ENCODE measurements at regions not wholly inside any gene's neighbourhood (a gene's known extent, or its start where the extent isn't known, plus 50 kb on each side); places are given as distances from the start of the nearest gene placed in this dataset.

DNA sequence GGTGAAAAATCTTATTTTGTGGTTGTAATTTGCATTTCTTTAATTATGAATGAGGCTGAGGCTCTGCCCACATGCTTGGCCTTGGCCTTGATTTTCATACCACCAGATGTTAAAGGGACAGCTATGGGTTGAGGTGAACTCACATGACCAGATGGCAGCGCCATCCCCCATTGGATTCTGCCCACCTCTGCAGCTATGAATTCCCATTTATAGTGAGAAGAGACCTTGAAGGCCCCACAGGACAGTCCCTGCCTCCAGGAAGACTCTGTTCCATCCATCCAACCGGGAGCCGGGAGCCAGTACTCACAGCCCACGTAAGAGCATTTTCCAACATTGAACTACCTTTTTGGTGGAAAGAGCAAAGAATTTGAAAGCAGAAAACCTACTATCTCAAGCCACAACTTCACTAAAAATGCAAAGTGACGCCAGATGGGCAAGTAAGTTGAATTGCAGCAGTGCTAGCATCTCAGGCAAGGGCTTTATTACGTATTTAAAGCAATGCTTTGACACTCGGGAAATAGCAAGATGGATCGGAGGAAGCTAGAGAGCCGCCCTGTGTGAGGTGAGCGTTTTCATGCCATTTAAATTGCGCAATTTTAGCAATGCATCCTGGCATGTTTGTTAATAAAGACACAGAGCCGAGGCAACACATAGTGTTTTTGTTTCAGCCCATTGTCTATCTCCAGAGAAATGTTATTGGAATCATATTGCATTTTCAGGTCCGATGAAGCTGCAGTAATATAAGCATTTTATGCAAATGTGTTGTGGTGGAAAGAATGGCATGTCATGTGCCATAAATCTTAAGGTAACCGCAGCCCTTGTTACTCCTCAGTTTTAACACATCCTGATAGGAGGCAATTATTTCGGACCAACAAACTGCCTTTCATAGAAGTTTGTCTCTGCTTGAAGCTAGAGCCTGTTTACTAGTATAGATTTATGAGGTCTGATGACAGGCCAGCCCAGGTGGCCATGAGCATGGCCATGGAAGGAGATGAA, 273.4 kb upstream of the TNRC6C start:
- DNase-seq (ENCODE audit: low read depth in 2 of 2), result no peak

DNA sequence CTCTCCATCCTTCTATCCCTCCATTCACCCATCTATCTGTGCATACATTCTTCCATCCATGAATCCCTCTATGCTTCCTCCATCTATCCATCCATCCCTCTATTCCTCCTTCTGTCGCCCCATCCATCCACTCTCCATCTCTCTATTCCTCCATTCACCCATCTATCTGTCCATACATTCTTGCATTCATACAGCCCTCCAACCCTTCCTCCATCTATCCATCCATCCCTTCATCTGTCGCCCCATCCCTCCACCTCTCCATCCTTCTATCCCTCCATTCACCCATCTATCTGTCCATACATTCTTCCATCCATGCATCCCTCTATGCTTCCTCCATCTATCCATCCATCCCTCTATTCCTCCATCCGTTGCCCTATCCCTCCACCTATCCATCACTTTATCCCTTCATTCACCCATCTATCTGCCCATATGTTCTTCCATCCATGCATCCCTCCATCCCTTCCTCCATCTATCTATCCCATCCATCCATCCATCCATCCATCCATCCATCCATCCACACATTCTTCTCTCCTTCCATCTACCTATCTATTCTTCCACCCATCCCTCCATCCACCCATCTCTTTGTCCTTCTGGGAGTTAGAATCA, 272.5 kb upstream of the TNRC6C start:
- no peak for DNase-seq (ENCODE audit: low read depth in 2 of 2)

DNA sequence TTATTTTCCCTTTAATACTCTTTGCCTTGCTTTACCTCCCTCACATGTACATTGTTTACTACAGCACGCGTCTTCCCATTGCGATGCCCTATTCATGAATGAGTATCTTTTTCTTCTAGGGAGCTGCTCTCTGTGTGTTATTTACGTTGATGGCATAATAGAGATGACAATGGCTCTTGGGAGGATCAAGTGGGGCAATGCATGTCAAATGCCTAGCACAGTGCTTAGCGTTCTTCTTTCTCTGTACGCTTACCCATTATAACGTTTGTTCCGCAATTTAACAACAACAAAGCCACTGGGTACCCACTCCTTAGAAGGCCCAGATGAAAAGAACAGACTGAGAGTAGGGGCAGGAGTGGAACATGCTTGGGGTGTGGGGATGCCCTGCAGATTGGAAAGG, 271.6 kb upstream of the TNRC6C start:
- DNase-seq (ENCODE audit: low read depth in 2 of 2), result no peak

DNA sequence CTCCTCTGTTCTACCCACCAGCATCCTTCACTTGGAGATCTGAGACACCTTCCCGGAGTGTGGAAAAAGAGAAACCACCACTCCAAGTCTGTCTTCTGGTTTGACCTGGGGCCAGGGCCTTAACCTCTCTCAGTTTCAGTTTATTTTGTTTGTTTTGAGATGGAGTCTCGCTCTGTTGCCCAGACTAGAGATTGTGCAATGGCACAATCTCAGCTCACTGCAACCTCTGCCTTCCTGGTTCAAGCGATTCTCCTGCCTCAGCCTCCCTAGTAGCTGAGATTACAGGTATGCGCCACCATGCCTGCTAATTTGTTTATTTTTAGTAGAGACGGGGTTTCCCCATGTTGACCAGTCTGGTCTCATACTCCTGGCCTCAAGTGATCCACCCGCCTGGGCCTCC, 271.1 kb upstream of the TNRC6C start:
- no peak for DNase-seq (ENCODE audit: low read depth in 2 of 2)

DNA sequence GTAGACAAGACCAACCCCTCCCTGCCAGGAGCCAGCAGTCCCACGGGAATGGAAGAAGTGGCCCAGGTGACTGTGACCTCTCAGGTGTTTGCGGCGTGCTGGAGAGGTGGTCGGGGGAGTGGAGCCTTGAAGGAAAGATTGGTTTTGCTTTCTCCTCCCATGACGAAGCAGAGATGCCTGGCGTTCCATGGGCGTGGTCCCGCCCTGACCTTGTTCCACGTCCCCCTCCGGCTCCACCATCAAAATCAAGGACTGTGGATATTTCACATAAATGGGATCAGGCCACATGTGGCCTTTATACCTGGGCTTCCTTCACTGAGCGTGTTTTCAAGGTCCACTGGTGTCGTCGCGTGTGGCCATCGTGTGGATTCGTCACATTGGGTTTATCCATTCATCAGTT, 270.6 kb upstream of the TNRC6C start:
- DNase-seq (ENCODE audit: low read depth in 2 of 2), result no peak

DNA sequence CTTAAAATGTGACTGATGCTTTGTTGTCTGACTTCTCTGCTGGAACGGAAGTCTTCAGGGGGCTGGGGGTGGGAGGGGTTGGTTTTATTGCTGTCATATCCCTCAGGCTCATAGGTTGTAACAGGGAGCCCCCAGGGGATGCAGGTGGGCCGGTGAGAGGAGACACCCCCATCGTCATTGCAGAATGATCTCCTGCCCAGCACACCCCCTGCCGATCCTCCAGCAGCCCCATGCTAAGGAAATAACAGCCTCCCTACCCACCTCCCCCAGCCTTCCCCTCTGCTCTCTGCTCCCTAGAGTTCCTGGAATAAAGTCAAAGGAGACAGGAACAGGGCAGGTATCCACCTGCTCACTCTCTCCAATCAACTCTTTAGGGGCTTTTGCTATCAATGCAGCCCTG, 270.1 kb upstream of the TNRC6C start:
- no peak for DNase-seq (ENCODE audit: low read depth in 2 of 2)

DNA sequence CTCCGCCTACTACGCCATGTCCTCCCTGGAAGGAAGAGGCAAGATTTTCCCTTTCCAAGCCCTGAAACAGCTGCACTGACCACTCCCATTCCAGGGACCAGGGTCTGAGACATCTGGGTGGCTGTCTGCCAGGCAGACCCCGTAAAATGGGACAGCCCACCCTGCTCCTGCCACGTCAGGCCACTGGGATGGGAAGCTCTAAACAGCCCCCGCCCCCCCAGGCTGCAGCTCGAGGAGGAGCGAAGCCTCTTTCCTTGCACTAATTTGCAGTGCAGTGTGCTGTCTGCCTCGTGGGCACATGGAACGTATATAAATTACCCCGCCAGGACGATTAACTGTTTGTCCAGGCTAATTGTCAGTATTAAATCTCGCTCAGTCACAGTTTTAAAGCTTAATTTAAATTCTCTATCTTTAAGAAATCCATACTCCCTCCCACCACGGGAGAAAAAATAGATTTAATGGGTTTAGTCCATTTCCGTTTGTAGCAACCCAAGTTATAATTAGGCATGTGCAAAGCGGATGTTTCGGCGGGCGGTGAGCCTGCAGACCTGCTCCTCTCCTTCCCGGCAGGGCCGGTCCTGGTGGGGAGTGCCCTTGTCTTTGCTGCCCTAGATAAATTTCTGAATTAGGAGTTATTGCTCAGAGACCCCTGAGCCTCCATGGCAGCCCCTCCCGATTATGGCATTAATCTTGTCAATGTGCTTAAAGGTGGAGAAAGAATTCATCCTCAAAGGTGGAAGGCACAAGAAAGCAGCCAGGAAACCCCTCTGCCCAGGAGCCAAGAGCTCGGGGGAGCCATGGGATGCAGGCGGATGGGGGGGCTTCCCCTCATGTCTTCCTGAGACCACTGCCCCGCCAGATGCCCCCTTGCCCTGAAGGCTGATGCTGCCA, 268.0 kb upstream of the TNRC6C start:
- DNase-seq (ENCODE audit: low read depth in 2 of 2), result no peak

DNA sequence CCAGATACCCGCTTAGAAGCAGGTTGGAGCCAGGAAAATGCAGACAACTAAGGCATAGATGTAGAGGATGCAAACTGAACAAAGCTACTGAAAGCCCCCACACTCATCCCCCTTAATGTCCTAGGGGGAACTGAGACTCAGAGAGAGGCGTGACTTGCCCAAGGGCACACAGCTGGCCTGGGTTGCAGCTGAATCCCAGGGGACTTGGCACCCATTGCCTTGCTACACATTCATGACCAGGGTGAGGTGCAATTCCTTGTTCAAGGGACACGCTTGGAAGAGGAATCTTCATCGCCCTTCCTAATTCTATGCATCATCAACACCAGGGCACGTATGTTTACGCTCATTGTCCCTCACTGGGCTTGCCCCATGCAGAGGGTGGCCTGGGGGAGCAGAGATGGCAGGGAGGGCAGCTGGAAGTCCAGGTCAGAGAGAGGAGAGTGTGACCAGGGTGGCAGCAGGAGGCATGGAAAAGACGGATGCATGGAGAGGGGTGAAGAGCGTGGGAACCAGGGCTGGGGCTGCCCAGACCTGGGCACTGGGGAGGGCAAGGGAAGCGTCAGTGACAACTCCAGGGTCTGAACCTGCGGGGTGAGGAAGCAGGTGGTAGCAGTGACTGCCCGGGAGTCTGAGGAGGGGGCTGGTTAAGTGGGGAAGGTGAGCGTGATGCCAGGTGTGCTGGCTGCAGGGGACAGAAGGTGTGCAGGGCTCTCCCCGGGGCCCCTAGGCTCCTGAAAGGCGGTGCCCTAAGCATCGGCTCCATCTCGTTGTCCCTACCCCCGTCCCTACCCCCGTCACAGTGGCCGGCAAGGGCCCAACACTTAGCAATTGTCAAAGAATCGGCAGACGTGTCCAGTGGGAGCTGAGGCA, 267.1 kb upstream of the TNRC6C start:
- no peak for DNase-seq (ENCODE audit: low read depth in 2 of 2)

DNA sequence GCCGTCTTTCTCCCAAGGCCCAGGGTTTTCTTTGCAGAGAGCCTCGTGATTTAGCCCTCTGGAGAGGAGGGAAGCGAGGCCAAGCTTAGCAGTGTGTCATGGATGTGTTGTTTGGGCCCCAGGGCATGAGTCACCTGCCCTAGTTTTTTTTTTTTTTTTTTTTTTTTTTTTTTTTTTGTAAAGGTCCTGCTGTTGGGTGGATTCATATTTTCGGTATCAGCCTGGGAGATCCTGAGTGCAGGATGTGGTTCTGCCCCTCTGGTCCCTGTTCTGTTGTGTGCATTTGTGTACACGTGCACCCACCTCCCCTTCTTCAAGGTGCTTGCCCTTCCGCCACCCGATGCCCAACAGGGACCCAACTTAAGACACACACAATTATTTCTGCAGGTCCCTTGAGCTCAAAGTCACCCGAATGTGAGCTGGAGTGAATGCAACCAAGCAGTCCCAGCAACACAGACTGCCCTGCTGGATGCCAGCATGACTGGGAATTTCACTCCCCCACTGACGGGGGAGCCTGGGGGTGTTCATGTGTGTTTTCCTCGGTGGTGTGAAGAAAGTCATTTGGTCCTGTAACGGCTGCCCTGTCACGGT, 265.8 kb upstream of the TNRC6C start:
- DNase-seq (ENCODE audit: low read depth in 2 of 2), result no peak

DNA sequence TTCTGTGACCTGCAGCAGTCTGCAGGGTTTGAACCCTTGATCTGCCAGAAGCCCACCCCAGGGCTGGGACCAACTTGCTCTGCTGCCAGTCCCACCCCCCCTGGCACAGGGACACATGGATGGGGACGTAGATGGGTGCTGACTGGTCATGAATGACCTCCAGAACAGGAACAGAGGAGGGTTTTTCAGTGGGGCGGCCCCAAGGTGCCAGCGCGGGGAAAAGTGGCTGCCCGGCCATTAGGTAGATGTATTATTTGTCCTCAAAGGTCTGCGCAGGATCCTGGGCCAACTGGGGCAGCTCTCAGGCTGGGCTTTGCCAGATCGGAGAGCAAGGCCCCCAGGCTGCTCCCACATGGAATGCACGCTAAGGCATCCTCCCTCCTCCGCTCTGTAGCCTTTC, 265.2 kb upstream of the TNRC6C start:
- DNase-seq (ENCODE audit: low read depth in 2 of 2), result no peak

DNA sequence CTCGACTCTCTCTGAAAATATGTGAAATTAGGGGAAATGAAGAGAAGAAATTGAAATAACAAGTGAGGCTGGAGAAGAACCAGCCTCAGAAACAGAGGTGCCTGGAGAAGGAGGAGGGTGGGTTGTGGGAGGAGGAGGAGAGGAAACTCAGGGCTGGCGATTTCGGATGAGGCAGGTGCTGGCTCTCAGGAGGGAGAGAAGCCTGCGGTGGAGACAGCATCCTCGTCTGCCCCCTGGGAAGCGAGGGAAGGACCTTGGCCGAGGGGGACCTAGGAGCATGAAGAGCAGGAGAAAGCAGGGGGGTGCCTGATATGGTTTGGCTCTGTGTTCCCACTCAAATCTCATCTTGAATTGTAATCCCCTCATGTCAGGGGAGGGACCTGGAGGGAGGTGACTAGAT, 264.7 kb upstream of the TNRC6C start:
- DNase-seq (ENCODE audit: low read depth in 2 of 2), result no peak

DNA sequence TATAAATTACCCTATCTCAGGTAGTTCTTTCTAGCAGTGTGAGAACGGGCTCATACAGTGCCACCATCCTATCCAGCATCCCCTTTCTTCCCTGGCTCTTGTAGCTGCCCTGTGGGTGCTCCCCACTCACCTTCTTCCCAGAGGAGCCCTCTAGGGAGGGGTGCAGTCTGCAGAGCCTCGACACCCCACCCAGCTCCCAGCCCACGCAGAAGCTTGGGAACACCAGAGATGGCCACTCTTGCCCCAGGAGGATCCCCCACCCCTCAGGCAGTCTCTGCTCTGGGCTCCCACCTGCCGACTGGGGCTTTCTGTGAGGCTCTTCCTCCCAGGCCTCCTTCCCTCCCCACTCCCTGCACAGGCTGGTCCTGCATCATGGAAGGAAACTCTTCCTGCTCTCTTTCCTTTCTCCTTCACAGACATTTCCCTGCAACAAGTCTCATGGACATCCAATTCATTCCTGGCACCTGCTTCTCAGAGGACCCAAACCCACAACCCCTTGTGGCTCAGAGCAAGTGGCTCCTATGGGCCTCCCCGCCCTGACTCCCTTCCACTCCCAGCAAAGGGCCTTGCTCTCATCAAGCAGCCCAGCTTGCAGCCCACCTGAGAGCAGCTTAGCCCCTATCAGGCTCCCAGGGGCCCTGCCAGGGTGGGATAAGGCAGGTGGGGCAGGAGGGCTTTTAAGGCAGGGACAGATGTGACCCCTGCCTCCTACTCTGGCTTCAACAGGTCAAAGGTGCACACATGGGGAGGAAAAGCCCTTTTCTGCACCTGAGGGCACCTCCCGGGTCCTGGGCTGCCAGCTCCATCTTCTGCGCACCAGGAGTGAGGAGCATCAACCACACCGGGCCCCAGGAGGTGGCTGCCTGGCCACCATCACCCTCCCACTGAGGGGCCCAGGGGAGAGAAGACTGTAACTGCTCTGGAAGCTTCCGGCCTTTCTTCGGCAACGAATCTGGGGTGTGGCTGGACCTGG, 263.8 kb upstream of the TNRC6C start:
- DNase-seq (ENCODE audit: low read depth in 2 of 2), result no peak

DNA sequence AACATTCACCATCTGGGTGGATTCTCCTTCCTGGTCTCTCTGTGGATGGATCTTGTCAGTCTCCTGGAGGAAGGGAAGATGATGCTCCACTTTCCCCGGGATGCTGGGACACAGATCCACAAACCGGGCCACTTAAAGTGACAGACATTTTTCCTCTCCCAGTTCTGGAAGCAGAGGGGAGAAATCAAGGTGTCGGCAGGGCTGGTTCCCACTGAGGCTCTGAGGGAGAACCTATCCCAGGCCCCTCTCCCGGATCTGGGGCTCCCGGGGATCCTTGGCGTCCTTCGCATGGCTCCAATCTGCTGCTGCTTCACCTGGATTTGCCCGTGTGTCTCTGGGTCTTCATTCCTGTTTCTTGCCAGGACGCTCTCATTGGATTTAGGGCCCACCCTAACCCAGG, 263.1 kb upstream of the TNRC6C start:
- no peak for DNase-seq (ENCODE audit: low read depth in 2 of 2)

DNA sequence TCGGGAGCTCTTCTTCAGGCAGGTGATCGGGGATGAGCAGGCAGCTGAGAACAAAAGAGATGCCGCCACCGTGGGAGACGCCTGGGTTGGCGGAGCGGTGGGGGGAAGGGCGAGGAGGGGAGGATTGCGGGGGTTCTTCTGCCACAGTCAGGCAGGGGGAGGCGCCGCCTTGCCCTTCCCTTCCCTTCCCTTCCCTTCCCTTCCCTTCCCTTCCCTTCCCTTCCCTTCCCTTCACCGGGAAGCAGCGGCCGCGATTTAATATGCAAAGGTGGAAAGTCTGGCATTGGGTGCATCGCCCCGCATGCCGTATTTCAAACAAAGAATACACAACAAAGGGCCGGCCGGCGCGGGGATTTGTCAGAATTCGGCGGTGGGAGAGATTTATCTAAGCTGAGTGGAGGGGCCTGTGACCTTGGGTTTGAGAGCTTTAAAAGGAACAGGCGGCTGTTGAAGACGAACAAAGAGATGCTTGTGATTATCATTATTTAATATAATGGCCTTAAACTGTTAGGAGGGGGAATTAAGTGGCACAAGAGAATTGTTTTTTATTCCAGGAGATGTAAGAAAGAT, 262.3 kb upstream of the TNRC6C start:
- DNase-seq (ENCODE audit: low read depth in 2 of 2), result no peak

DNA sequence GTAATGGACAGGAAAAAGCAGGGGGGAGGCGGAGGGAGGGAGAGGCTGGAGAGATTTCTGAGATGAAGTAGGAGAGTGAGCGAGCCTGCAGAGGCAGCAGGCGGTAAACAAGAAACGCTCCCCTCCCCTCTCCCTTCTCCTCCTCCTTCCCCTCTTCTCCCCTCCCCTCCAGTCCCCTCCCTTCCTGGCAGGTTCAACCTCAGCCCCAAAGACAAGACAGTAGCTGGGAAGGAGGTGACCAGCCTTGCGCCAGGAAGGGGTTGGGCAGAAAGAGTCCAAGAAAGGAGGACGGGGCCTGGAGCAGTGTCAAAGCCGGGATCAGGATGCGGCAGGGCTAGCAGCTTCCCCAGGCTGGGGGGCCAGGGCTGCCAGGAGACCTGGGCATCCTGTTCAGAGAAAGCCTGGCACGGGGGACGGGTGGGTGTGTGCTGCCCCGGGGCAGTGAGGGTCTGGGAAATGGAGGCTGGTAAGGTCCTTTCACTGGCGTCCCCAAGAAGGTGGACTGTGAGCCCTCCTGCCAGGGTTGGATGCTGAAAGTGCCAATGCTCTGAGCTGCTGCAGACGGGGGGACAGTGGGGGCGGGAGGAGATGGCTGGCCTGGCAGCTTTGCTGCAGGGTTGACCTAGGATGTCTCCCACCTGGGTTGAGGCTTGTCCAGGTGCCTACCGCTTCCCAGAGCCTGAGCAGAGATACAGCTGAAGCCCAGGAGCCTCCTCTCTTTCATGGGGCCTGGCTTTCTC, 261.6 kb upstream of the TNRC6C start:
- DNase-seq (ENCODE audit: low read depth in 2 of 2), result no peak

DNA sequence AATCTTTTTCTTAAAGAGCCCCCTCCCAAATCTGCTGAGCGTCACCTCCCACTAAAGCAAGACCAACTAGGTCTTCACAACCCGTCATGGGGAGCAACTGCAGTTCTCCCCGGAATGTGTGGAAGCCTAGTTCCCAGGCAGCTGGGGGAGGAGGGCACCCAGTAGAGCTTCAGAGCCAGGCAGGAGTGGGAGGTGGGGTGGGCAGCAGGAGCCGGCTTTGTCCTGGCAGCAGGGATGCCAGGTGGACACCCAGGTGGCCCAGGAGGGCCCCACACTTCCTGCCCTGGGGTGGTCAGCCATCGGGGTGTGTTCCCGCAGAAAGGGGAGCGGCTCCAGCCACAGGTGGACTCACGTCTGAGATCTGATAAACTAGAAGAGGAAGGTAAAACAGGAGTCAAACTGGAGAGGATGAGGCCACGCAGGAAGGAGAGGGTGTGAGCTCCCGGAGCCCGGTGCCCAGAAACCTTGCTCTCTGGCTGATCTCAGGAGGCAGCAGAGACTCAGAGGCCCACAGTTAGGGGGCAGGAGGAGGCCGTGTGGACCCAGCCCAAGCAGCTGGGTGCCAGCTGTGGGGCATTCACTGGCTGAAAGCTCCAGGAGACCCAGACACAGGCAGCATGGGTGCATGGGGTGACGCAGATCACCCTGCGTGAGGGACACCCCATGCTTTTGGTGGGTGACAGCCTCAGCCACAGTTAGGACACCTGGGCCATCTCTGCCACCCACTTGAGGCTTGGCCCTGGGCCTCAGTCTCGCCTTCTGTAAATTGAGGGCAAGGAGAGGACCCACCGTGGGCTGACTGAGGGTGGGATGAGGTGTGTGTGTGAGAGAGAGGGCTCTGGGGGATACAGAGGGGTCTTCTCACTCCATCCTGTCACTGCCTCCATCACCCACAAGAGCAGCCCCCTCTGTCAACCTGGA, 260.8 kb upstream of the TNRC6C start:
- no peak for DNase-seq (ENCODE audit: low read depth in 2 of 2)

DNA sequence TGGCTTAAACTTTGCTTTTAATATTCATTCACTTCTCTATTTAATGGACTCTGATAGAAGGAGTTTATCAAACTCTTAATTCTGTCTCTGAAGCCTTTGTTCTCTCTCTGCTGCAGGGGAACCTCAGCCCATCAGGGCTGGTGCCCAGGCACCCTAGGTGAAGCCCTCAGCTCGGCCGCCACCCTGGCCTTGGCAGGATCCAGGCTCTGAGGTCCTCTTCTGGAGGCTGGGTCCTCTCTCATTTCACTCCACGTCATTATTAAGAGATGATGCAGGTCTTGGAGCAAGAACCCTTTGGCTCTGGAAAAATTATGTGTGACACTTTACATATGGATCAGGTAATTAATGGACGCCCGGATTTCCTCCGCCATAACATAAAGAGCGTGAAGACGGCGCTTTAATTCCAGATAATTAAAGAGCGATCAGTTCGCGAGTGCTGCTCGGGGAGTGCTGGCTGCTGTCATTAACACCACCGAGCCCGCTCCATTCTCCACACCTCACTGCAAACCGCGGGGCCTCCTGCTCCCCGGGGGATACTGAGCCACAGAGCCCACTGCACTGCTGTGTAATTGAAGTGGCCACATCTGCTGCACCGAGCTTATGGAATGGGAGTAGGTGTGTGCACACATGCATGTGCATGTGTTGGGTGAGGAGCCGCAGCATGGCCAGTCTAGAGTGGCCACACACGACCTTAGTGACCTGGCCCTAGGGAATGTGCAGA, 259.4 kb upstream of the TNRC6C start:
- no peak for DNase-seq (ENCODE audit: low read depth in 2 of 2)

All from activated CD4-positive, alpha-beta T cell treated with anti-CD3 and anti-CD28 coated beads for 24 hours (primary cell).